Mesodermal cell (in vitro differentiated cells): ENCODE measurements at regions not wholly inside any gene's neighbourhood (a gene's known extent, or its start where the extent isn't known, plus 50 kb on each side); places are given as distances from the start of the nearest gene placed in this dataset.
A peak's percentile ranks its signal among the peaks of the same experiment; 100 is the strongest.

Source experiments
- H3K27ac ChIP-seq: 2 replicates; pipeline ENCODE4 v1.7.0; 2013; ENCODE audit warnings: mild to moderate bottlenecking, low read depth, low read length, moderate library complexity; ENCODE audit not compliant: severe bottlenecking
- H3K36me3 ChIP-seq: 2 replicates; pipeline ENCODE4 v1.7.1; 2013; ENCODE audit warnings: mild to moderate bottlenecking, low read length, moderate library complexity; ENCODE audit not compliant: control insufficient read depth, insufficient read depth
- H3K4me1 ChIP-seq: one replicate; pipeline ENCODE4 v1.7.1; 2013; ENCODE audit warnings: mild to moderate bottlenecking, low read length; ENCODE audit not compliant: insufficient read depth, control insufficient read depth, poor library complexity, severe bottlenecking
- H3K4me3 ChIP-seq: 2 replicates; pipeline ENCODE4 v1.7.0; 2013; ENCODE audit warnings: low read length, control low read depth, mild to moderate bottlenecking; ENCODE audit not compliant: insufficient read depth, poor library complexity, severe bottlenecking; ENCODE audit errors: extremely low read depth
- H3K9me3 ChIP-seq: 2 replicates; pipeline ENCODE4 v1.7.1; 2013; ENCODE audit warnings: mild to moderate bottlenecking, low read length, moderate library complexity; ENCODE audit not compliant: control insufficient read depth
- WGBS, 2 experiments: methylation state at CpG; one replicate each; pipeline ENCODE4 v1.1.5; 2013; ENCODE audit warnings: missing lambda C conversion rate in 2 of 2; ENCODE audit not compliant: insufficient coverage in 2 of 2; 5-methylcytosine and 5-hydroxymethylcytosine counted together

- H3K36me3 ChIP-seq = no peaks in the 10 kb centered on the region
- peaks cover 28% of the 10 kb centered on the region for H3K4me1 ChIP-seq
- WGBS, 2 experiments = 71 to 83% methylated on average over 4 to 7 of the region's 8 CpGs
These were observed 113.8 kb upstream of the ARMC2 start for GRCh38 chr6:108734271-108734922.

GRCh38 chr6:108735310-108736001 lies 112.8 kb upstream of the ARMC2 start:
- no peak overlapping the region for H3K4me3 ChIP-seq
- no peaks in the 10 kb centered on the region for H3K36me3 ChIP-seq
- no peaks in the 10 kb centered on the region for H3K9me3 ChIP-seq
- H3K4me1 ChIP-seq = peaks cover 28% of the 10 kb centered on the region
- 92 to 96% methylated on average over 2 of the region's 2 CpGs for WGBS, 2 experiments
- no peak overlapping the region for H3K27ac ChIP-seq

More at GRCh38 chr6:108734271-108734922, 113.8 kb upstream of the ARMC2 start:
- no peak overlapping the region for H3K4me3 ChIP-seq
- no peak overlapping the region for H3K27ac ChIP-seq
- no peaks in the 10 kb centered on the region for H3K9me3 ChIP-seq

- H3K9me3 ChIP-seq = no peaks in the 10 kb centered on the region
- WGBS, 2 experiments = 40 to 54% methylated on average over 1 to 3 of the region's 7 CpGs
- H3K4me3 ChIP-seq = no peak overlapping the region
- peaks cover 27% of the 10 kb centered on the region for H3K4me1 ChIP-seq
- H3K36me3 ChIP-seq = no peaks in the 10 kb centered on the region
- H3K27ac ChIP-seq = no peak overlapping the region
These were observed 112.2 kb upstream of the ARMC2 start for GRCh38 chr6:108736002-108736361.

DNA sequence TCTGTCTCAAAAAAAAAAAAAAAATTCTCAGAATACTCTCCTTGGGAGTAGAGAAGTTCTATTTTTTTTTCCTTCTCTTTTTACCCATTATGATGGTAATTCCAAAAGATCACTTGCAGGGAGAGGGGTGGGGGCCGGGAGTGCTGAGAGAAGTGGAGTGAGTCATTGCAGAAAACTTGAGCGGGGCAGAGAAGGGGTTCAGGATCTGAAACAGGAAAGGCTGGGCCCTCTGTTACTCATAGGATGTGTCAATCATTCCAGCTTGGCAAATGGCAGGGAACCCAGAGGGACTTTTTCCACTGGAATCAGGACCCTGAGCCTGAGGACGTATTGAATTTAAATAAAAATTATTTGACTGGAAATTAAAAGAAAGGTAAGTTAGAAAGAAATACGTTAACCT lies 111.4 kb upstream of the ARMC2 start:
- no peak overlapping the region for H3K4me3 ChIP-seq
- peak overlapping the region; percentile 16 for H3K27ac ChIP-seq
- no peaks in the 10 kb centered on the region for H3K36me3 ChIP-seq
- no peaks in the 10 kb centered on the region for H3K9me3 ChIP-seq
- whole genome bisulfite sequencing, 2 experiments = 38 to 44% methylated on average over 2 to 3 of the region's 4 CpGs
- peaks cover 27% of the 10 kb centered on the region for H3K4me1 ChIP-seq

DNA sequence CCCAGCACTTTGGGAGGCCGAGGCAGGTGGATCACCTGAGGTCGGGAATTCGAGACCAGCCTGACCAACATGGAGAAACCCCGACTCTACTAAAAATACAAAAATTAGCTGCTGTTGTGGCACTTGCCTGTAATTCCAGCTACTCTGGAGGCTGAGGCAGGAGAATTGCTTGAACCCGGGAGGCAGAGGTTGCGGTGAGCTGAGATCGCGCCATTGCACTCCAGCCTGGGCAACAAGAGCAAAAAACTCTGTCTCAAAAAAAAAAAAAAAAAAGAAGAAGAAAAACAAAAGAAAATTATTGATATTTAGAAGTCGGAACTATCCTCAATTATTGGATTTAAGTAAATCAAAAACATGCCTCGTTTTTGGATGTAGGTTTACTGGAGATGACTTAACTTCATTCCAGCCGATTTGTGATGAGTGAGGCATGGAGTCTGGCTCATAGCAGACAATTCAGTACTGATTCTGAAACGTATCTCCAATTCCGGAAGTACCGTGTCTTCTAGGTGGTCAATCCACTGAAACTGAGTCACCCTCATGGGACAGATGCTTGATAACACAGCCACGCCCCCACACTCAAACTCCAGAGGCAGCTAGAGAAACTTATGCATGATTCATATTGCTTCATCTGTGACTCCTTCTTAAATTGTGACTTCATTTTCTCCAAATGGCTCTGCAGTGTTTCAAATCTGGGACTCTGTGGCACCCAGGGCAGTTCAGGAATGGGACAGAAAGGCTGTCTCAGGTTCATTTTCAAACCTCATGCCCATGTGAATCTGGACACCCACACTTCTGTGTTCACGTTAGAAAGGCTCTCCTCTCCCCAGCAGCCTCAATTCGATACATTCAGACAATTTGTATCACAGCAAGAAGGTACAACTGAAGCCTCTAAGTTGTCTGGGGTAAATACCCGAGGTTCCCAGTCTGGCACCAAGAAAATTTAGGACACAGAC lies 110.4 kb upstream of the ARMC2 start:
- Histone ChIP-seq H3K27ac (no peak overlapping the region), H3K4me1 (peaks cover 24% of the 10 kb centered on the region), H3K4me3 (no peak overlapping the region), H3K36me3 (no peaks in the 10 kb centered on the region), H3K9me3 (no peaks in the 10 kb centered on the region)
- 86 to 93% methylated on average over 7 to 10 of the region's 18 CpGs for WGBS, 2 experiments

DNA sequence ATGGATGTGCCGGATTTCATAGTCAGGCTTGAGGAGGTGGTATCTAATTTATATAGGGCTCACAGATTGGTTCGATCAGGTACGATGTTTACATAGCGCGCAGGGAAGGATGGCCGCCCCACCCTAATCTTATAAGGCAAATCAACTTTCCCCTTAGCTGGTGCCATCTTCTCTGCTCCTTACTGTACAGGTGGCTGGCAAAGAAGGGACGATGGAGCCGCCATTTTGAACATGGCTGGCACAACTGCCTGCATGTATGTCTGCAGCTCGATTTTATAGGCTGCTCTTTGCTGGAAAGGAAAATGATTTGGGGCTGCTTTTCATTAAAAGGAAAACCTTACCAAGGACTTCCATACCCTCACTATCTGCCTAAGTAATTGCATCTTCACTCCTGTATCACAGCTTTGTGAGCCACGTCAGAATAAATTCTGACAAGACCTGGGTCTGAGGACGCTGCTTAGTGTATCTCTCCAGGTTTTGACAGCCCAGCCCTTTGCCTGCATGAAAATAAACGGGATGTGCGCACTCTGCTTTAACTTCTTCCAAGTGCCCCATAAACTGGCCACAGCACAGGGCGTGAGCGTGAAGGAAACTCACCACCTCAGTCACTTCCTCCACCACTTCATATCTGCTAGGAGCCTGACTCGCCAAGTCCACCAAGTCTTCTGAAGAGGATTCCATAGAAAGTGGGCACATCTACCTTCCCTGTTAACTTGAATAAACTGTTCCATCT lies 109.4 kb upstream of the ARMC2 start:
- no peak overlapping the region for H3K4me3 ChIP-seq
- no peaks in the 10 kb centered on the region for H3K9me3 ChIP-seq
- H3K36me3 ChIP-seq = no peaks in the 10 kb centered on the region
- peaks cover 24% of the 10 kb centered on the region for H3K4me1 ChIP-seq
- 93 to 98% methylated on average over 10 to 16 of the region's 16 CpGs for WGBS, 2 experiments
- H3K27ac ChIP-seq = no peak overlapping the region

DNA sequence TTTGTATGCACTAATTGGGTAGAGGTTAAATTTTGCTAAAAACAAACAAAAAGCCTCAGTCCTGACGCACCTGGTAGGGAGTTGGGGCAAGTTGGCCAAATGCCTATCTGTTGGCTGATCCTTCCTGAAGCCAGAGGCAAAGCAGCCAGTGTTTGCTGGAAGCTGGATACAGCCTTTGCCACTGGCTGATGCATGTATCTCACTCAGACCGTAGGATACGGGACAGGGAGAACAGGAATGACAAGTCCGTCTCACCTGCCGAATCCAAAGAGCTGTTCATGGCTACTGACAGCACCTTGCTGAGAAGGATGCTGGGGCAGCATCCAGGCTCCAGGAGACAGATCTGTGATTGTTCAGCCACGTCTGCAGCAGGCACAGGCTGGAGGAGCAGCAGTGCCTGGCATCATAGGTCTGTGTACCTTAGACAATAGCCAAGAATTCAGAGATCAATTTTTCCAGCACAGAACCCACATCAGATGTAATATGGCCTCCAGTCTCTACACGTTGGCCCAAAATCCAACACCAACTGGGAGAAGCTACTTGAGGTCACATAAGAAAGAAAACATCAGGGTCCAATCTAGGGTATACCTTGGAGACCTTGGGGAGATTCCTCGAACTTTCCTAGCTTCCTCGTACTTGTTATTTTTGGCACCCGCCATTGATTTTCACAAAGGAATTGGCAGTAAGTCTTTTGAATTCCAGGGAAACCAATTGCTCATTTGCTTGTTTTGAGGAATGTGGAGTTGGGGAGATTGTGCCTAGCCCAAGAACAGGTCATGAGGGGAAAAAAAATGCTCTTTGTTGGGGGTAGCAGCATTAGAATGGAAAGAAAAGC lies 108.5 kb upstream of the ARMC2 start:
- Histone ChIP-seq H3K9me3 (no peaks in the 10 kb centered on the region), H3K27ac (no peak overlapping the region), H3K36me3 (no peaks in the 10 kb centered on the region), H3K4me3 (no peak overlapping the region), H3K4me1 (peaks cover 28% of the 10 kb centered on the region)
- 94 to 100% methylated on average over 9 to 10 of the region's 10 CpGs for WGBS, 2 experiments

GRCh38 chr6:108741331-108741989 lies 106.8 kb upstream of the ARMC2 start:
- no peaks in the 10 kb centered on the region for H3K36me3 ChIP-seq
- H3K4me1 ChIP-seq = peaks cover 21% of the 10 kb centered on the region
- WGBS, 2 experiments = 83 to 100% methylated on average over 3 of the region's 9 CpGs
- no peak overlapping the region for H3K27ac ChIP-seq
- H3K9me3 ChIP-seq = no peaks in the 10 kb centered on the region
- no peak overlapping the region for H3K4me3 ChIP-seq

GRCh38 chr6:108742041-108742440 lies 106.2 kb upstream of the ARMC2 start:
- Histone ChIP-seq H3K27ac (no peak overlapping the region), H3K4me3 (no peak overlapping the region), H3K4me1 (peaks cover 21% of the 10 kb centered on the region), H3K36me3 (no peaks in the 10 kb centered on the region), H3K9me3 (no peaks in the 10 kb centered on the region)
- WGBS, 2 experiments = 80% methylated on average over 1 of the region's 2 CpGs; no CpG with 5 or more reads in 1 of the 2 experiments
